SK-N-SH (cell line): ENCODE measurements at regions not wholly inside any gene's neighbourhood (a gene's known extent, or its start where the extent isn't known, plus 50 kb on each side); places are given as distances from the start of the nearest gene placed in this dataset.

ENCODE experiments used
- CHD2 ChIP-seq: fragments of 150-350 bp; IDR thresholded peaks from 2 replicates; pipeline ENCODE4 v1.6.1; 2018; ENCODE audit warnings: low read length; ENCODE audit not compliant: partially characterized antibody
- EP300 ChIP-seq, 2 experiments: IDR thresholded peaks; 2 replicates each; pipeline versions ENCODE4 v1.4.0 to v1.6.1; 2012; ENCODE audit warnings: borderline replicate concordance in 1 of 2, low read depth in 1 of 2, low read length in 1 of 2
- EZH2phosphoT487 ChIP-seq: fragments of 200-600 bp; sonication (generic); IDR thresholded peaks from 2 replicates; pipeline ENCODE4 v1.6.1; 2017; ENCODE audit warnings: low read depth, mixed run types, mild to moderate bottlenecking, antibody characterized with exemption, moderate library complexity, borderline replicate concordance
- FOXJ3 ChIP-seq: sonication (generic); formaldehyde crosslinking; IDR thresholded peaks from 2 replicates; pipeline ENCODE4 v1.5.1; 2020; ENCODE audit warnings: mild to moderate bottlenecking, missing genetic modification reagents
- GABPA ChIP-seq: IDR thresholded peaks from 2 replicates; pipeline ENCODE4 v1.4.0; 2012; ENCODE audit warnings: low read depth, mild to moderate bottlenecking
- JUND ChIP-seq: IDR thresholded peaks from 2 replicates; pipeline ENCODE4 v1.4.0; 2012
- NFIC ChIP-seq: IDR thresholded peaks from 2 replicates; pipeline ENCODE4 v1.4.0; 2012; ENCODE audit warnings: borderline replicate concordance
- POLR2AphosphoS5 ChIP-seq: IDR thresholded peaks from 2 replicates; pipeline ENCODE4 v1.6.1; 2012; ENCODE audit warnings: low read depth, low read length
- RFX5 ChIP-seq: IDR thresholded peaks from 2 replicates; pipeline ENCODE4 v1.6.1; 2012; ENCODE audit warnings: mild to moderate bottlenecking, improper control_type of control experiment, low read length
- RXRA ChIP-seq: IDR thresholded peaks from 2 replicates; pipeline ENCODE4 v1.4.0; 2012; ENCODE audit warnings: low read depth, mild to moderate bottlenecking, borderline replicate concordance
- SMC3 ChIP-seq: IDR thresholded peaks from 2 replicates; pipeline ENCODE4 v1.6.1; 2012; ENCODE audit warnings: low read depth, low read length, improper control_type of control experiment
- TF ChIP-seq, protein P1 (sequence below): fragments of 200-600 bp; sonication (generic); IDR thresholded peaks from 2 replicates; pipeline ENCODE4 v1.6.1; 2017; ENCODE audit warnings: antibody characterized with exemption, mild to moderate bottlenecking, moderate library complexity

DNA sequence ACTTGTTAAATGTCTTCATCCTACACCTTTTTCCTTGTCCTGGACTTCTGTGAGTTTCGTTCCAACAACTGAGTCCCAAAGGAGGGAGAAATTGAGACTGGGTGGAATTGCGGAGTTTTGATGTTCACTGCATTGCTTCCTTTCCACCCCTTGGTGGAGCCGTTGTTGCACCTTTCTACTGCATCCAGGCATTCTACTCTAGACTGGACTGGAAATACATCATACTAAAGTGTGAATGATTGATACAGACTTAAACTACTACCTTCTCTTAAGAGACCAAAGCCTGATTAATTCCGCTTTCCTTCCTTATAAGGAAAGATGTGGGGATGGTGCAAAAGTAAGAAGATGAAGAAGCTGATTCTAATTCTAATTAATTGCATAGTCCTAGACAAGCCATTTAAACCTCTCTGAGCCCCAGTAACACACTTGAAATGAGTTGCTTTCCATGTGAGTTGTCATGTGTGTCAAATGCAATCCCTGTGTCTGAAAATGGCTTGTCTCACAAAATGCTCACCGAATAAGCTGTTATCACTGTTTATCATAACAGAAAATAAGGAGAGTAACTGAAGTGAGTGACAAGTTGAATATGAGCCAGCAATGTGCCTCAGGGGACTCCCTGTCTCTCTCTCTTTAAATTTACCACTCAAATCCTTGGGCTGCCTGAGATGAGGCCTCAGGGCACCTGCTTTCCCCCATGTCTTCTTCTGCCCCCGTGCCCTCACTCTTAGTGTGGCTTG lies 338.3 kb upstream of the CHD6 start:
- TF ChIP-seq, protein P1, sequence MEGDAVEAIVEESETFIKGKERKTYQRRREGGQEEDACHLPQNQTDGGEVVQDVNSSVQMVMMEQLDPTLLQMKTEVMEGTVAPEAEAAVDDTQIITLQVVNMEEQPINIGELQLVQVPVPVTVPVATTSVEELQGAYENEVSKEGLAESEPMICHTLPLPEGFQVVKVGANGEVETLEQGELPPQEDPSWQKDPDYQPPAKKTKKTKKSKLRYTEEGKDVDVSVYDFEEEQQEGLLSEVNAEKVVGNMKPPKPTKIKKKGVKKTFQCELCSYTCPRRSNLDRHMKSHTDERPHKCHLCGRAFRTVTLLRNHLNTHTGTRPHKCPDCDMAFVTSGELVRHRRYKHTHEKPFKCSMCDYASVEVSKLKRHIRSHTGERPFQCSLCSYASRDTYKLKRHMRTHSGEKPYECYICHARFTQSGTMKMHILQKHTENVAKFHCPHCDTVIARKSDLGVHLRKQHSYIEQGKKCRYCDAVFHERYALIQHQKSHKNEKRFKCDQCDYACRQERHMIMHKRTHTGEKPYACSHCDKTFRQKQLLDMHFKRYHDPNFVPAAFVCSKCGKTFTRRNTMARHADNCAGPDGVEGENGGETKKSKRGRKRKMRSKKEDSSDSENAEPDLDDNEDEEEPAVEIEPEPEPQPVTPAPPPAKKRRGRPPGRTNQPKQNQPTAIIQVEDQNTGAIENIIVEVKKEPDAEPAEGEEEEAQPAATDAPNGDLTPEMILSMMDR, result peak; percentile 13; the same call in 1 of the 2 replicates
- peak; percentile 62; the same call in 1 of the 2 replicates for TF ChIP-seq SMC3
- TF ChIP-seq EP300 (IDR thresholded peaks at IDR 0.05; ENCODE audit: borderline replicate concordance in 1 of 2, low read depth in 1 of 2, low read length in 1 of 2), result no peak
- no peak for TF ChIP-seq RFX5
- no peak for TF ChIP-seq POLR2AphosphoS5
- TF ChIP-seq CHD2, result no peak
- TF ChIP-seq JUND, result no peak
- TF ChIP-seq GABPA, result no peak
- no peak for TF ChIP-seq EZH2phosphoT487
- no peak for TF ChIP-seq RXRA
- no peak for TF ChIP-seq NFIC
- no peak for TF ChIP-seq FOXJ3 (CRISPR knock-in tag)
